DOHH2 (cell line): ENCODE measurements at regions not wholly inside any gene's neighbourhood (a gene's known extent, or its start where the extent isn't known, plus 50 kb on each side); places are given as distances from the start of the nearest gene placed in this dataset.
"Not testable (repeated sequence)": the region's sequence is repeated elsewhere in the genome, so short reads cannot be mapped to it uniquely, and the experiment has no call there.

Experiments
- H3F3A ChIP-seq: fragments of 200-600 bp; sonication (generic), shearing (Covaris generic); 2 replicates; pipeline ENCODE4 v1.6.0; 2016; ENCODE audit warnings: antibody characterized with exemption, mild to moderate bottlenecking; ENCODE audit not compliant: control insufficient read depth, insufficient read depth
- H3K27ac ChIP-seq: fragments of 200-600 bp; sonication (generic); 2 replicates; pipeline ENCODE4 v1.5.1; 2014; ENCODE audit warnings: low read depth, mild to moderate bottlenecking, low read length, moderate library complexity
- H3K27me3 ChIP-seq: fragments of 200-600 bp; sonication (generic); 2 replicates; pipeline ENCODE4 v1.6.1; 2014; ENCODE audit warnings: mild to moderate bottlenecking, low read length, mixed read lengths; ENCODE audit not compliant: control insufficient read depth
- H3K36me3 ChIP-seq: fragments of 200-600 bp; sonication (generic); 2 replicates; pipeline ENCODE4 v1.6.1; 2014; ENCODE audit warnings: mild to moderate bottlenecking, low read length, moderate library complexity, mixed read lengths; ENCODE audit not compliant: control insufficient read depth
- H3K4me1 ChIP-seq: fragments of 200-600 bp; sonication (generic); 2 replicates; pipeline ENCODE4 v1.6.1; 2014; ENCODE audit warnings: mild to moderate bottlenecking, low read length, mixed read lengths; ENCODE audit not compliant: control insufficient read depth
- H3K4me2 ChIP-seq: fragments of 200-600 bp; sonication (generic); 2 replicates; pipeline ENCODE4 v1.6.0; 2014; ENCODE audit warnings: mild to moderate bottlenecking, low read length, moderate library complexity
- H3K4me3 ChIP-seq: fragments of 200-600 bp; sonication (generic); 2 replicates; pipeline ENCODE4 v1.5.1; 2014; ENCODE audit warnings: mild to moderate bottlenecking, low read length, mixed read lengths
- H3K79me2 ChIP-seq: fragments of 200-600 bp; sonication (generic); 2 replicates; pipeline ENCODE4 v1.6.1; 2014; ENCODE audit warnings: mild to moderate bottlenecking, low read length, mixed read lengths; ENCODE audit not compliant: control insufficient read depth
- H3K9me2 ChIP-seq: fragments of 200-600 bp; sonication (generic); replicated peaks from 2 replicates; pipeline ENCODE4 v1.6.1; 2014; ENCODE audit warnings: mild to moderate bottlenecking, low read length, mixed read lengths; ENCODE audit not compliant: control insufficient read depth
- H3K9me3 ChIP-seq: fragments of 200-600 bp; sonication (generic); 2 replicates; pipeline ENCODE4 v1.6.1; 2014; ENCODE audit warnings: antibody characterized with exemption, low read length, mixed read lengths; ENCODE audit not compliant: control insufficient read depth, insufficient read depth
- H4K20me1 ChIP-seq: fragments of 200-600 bp; sonication (generic); 2 replicates; pipeline ENCODE4 v1.6.0; 2014; ENCODE audit warnings: low read depth, mild to moderate bottlenecking, antibody characterized with exemption, low read length, moderate library complexity; ENCODE audit not compliant: control insufficient read depth, insufficient read depth
- EZH2phosphoT487 ChIP-seq: fragments of 200-600 bp; sonication (generic); IDR thresholded peaks from 2 replicates; pipeline ENCODE4 v1.6.1; 2017; ENCODE audit warnings: borderline replicate concordance, mild to moderate bottlenecking, antibody characterized with exemption, low read length, moderate library complexity, mixed read lengths
- TF ChIP-seq, protein P1 (sequence below): fragments of 200-600 bp; sonication (generic); IDR thresholded peaks from one replicate; pipeline ENCODE4 v1.5.1; 2014; ENCODE audit warnings: antibody characterized with exemption, mild to moderate bottlenecking, low read depth, low read length; ENCODE audit not compliant: poor library complexity, severe bottlenecking

DNA sequence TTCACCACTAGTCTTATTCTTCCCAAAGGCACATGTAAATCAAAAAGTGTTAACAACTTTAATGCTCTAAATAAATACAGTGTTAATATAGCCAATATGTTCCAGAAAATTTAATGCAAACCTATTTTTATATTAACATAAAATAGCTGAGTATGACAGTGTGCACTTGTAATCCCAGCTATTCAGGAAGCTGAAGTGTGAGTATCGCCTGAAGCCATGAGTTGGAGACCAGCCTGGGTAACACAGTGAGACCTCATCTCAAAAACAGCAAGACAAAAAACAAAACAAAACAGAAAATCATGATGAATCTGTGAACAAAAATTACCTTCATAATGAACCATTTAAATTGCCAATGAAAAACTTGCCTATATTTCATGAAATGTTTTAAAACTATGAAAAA lies 798.9 kb downstream of the SLC6A15 start:
- H3K27me3 ChIP-seq, result no peaks in the 10 kb centered on the region
- H3K36me3 ChIP-seq, result no peaks in the 10 kb centered on the region
- H3K27ac ChIP-seq, result no peak overlapping the region
- no peaks in the 10 kb centered on the region for H3K79me2 ChIP-seq
- no peak overlapping the region for H3K4me2 ChIP-seq
- no peaks in the 10 kb centered on the region for H3K4me1 ChIP-seq
- no peaks in the 10 kb centered on the region for H3F3A ChIP-seq
- no peaks in the 10 kb centered on the region for H4K20me1 ChIP-seq
- TF ChIP-seq EZH2phosphoT487, result no peak
- TF ChIP-seq, protein P1, sequence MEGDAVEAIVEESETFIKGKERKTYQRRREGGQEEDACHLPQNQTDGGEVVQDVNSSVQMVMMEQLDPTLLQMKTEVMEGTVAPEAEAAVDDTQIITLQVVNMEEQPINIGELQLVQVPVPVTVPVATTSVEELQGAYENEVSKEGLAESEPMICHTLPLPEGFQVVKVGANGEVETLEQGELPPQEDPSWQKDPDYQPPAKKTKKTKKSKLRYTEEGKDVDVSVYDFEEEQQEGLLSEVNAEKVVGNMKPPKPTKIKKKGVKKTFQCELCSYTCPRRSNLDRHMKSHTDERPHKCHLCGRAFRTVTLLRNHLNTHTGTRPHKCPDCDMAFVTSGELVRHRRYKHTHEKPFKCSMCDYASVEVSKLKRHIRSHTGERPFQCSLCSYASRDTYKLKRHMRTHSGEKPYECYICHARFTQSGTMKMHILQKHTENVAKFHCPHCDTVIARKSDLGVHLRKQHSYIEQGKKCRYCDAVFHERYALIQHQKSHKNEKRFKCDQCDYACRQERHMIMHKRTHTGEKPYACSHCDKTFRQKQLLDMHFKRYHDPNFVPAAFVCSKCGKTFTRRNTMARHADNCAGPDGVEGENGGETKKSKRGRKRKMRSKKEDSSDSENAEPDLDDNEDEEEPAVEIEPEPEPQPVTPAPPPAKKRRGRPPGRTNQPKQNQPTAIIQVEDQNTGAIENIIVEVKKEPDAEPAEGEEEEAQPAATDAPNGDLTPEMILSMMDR, result no peak
- H3K9me3 ChIP-seq, result no peaks in the 10 kb centered on the region
- H3K4me3 ChIP-seq, result no peak overlapping the region
- no peaks in the 10 kb centered on the region for H3K9me2 ChIP-seq

DNA sequence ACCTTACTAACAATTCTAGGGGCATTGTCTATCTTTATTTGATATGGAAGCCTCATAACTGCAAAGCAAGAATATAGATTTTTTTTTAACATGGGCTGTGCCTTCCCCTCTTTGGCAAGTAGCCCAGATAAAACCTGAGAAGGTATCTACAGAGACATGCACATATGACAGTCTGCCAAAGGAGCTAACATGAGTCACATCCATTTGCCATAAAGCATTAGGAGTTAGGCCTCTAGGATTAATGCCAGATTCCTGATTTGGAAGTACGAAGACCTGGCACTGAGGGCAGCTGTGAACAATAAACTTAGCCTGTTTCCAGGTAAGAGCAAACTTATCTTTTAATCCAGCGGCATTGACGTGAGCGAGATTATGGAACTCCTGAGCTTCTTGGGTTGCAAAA lies 808.7 kb downstream of the SLC6A15 start:
- not testable (repeated sequence) for H3K9me2 ChIP-seq, H3K27ac ChIP-seq, H3K79me2 ChIP-seq, H3F3A ChIP-seq, H4K20me1 ChIP-seq, H3K4me3 ChIP-seq, H3K9me3 ChIP-seq, H3K36me3 ChIP-seq, H3K4me1 ChIP-seq, H3K4me2 ChIP-seq, H3K27me3 ChIP-seq

DNA sequence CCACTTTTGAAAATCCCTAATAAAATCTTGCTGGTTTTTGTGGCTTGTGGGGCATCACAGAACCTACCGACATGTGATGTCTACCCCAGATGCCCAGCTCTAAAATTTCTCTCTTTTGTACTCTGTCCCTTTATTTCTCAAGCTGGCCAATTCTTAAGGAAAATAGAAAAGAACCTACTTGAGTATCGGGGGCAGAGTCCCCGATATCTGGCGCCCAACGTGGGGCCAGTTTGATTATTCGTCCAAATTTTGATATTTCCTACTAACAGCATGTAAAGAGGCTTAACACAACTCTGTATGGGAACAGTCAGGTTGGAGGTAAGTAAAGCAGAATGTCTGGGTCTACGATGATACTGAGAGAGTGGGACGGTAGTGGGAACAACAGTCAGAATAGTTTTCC lies 810.6 kb downstream of the SLC6A15 start:
- H4K20me1 ChIP-seq, H3K9me3 ChIP-seq, H3K27ac ChIP-seq: not testable (repeated sequence)

DNA sequence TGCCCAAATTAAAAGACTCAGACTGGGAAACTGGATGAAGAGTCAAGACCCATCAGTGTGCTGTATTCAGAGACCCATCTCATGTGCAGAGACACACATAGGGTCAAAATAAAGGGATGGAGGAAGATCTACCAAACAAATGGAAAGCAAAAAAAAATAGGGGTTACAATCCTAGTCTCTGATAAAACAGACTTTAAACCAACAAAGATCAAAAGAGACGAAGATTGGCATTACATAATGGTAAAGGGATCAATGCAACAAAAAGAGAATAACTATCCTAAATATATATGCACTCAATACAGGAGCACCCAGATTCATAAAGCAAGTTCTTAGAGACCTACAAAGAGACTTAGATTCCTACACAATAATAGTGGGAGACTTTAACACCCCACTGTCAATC lies 813.0 kb downstream of the SLC6A15 start:
- not testable (repeated sequence) for H3K4me2 ChIP-seq, H3K4me3 ChIP-seq, H3K27me3 ChIP-seq, H4K20me1 ChIP-seq, H3K36me3 ChIP-seq, H3K27ac ChIP-seq, H3K9me3 ChIP-seq, H3K9me2 ChIP-seq, H3K4me1 ChIP-seq, H3K79me2 ChIP-seq, H3F3A ChIP-seq

More for the DNA sequence above, 810.6 kb downstream of the SLC6A15 start:
- not testable (repeated sequence) for H3K4me3 ChIP-seq, H3K9me2 ChIP-seq, H3K79me2 ChIP-seq, H3K4me2 ChIP-seq, H3K27me3 ChIP-seq, H3F3A ChIP-seq, H3K4me1 ChIP-seq, H3K36me3 ChIP-seq

DNA sequence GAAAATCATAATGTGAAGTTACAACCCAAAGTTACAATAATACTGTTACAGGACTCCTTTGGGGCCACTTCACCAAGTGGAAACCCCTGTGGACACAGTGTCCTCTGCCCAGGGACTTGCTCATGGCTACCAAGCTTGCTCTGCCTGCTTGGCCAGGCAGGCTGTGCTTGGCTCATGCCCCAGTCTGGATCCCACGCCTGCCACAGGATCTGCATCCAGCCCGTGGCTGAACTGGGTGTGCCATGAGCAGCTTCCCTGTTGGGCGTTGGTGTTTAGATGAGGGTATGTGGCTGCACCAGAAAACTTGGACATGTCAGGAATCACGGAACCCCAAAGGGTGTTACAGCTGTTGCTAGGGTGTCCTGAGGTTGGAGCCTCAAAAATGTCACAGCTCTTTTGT lies 820.9 kb downstream of the SLC6A15 start:
- Histone ChIP-seq H3K4me3 (no peak overlapping the region), H3K9me2 (no peaks in the 10 kb centered on the region), H3K9me3 (peaks cover 7% of the 10 kb centered on the region; the same call in 1 of the 2 replicates), H3K27me3 (no peaks in the 10 kb centered on the region), H3K4me1 (no peaks in the 10 kb centered on the region), H3K4me2 (no peak overlapping the region), H3K36me3 (no peaks in the 10 kb centered on the region), H3F3A (no peaks in the 10 kb centered on the region), H3K79me2 (no peaks in the 10 kb centered on the region), H4K20me1 (no peaks in the 10 kb centered on the region), H3K27ac (no peak overlapping the region)
- TF ChIP-seq EZH2phosphoT487, result no peak
- TF ChIP-seq, protein P1, result no peak
